Urinary bladder (tissue), 3 donors: ENCODE measurements at regions not wholly inside any gene's neighbourhood (a gene's known extent, or its start where the extent isn't known, plus 50 kb on each side); places are given as distances from the start of the nearest gene placed in this dataset.
A peak's percentile ranks its signal among the peaks of the same experiment; 100 is the strongest.
"Not testable (repeated sequence)": the region's sequence is repeated elsewhere in the genome, so short reads cannot be mapped to it uniquely, and the experiment has no call there.

ENCODE experiments used
- DNase-seq: peaks from one replicate; pipeline ENCODE4 v3.0.0-alpha.2; 2015; ENCODE audit errors: extremely low spot score
- H3K27ac ChIP-seq: one replicate; pipeline ENCODE4 v1.5.1; 2013; ENCODE audit warnings: low read depth, mild to moderate bottlenecking, moderate library complexity
- H3K36me3 ChIP-seq: one replicate; pipeline ENCODE4 v1.6.1; 2013; ENCODE audit warnings: mild to moderate bottlenecking, moderate library complexity; ENCODE audit not compliant: insufficient read depth
- H3K4me1 ChIP-seq: one replicate; pipeline ENCODE4 v1.6.1; 2013; ENCODE audit warnings: mild to moderate bottlenecking, moderate library complexity; ENCODE audit not compliant: insufficient read depth
- H3K4me3 ChIP-seq: one replicate; pipeline ENCODE4 v1.5.1; 2013; ENCODE audit warnings: low read depth, low read length
- WGBS: extraction: QIAGEN DNeasy Blood & Tissue Kit; methylation state at CpG from one replicate; pipeline ENCODE4 v1.1.7; 2013; 5-methylcytosine and 5-hydroxymethylcytosine counted together
- donor health status: healthy with polysubstance abuse.
- donor health status: healthy.

DNA sequence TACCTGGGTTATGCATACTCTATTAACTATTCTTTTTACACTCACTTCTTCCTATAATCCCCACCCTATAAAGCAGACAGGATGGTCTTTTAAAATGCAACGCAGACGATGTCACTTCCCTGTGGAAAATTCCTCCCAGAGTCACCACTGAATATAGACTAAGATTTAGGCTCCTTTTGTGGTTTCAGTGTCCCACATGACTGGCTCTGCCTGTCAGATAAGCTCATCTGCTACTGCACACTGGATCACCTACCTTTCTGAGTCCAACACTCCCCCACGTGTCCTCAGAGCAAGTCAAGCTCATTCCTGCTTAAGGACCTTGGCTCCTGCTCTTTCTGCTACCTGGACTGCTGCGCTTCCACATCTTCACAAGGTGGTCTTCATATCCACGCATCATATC lies 73.0 kb upstream of the SIPA1L2 start:
- peaks cover 1% of the 10 kb centered on the region for H3K4me1 ChIP-seq

DNA sequence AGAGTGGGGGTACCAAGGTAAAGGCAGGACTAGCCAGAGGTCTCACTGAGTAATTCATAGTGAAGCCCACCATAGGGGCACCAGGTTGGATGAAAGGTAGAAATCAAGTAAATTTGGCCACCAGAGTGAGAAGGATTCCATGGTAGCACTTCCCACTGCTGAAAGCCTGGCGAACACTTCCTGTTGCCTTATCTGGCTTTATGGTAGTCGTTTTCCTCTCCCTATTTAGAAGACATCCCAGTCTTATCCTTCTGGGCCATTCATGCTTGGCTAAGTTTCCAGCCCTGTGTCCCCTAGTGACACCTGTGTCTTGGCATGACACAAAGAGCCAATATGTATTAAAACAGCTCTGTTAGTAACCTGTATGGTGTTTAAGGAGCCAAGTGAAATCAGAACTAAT lies 74.3 kb upstream of the SIPA1L2 start:
- peak overlapping the region; percentile 40 for H3K27ac ChIP-seq
- H3K4me3 ChIP-seq = no peak overlapping the region
- no peak for DNase-seq
- H3K36me3 ChIP-seq = no peaks in the 10 kb centered on the region
- H3K4me1 ChIP-seq = peaks cover 1% of the 10 kb centered on the region
- 63% methylated on average over 2 of the region's 2 CpGs for WGBS

More for the DNA sequence above, 73.0 kb upstream of the SIPA1L2 start:
- no peak overlapping the region for H3K4me3 ChIP-seq
- no peak for DNase-seq
- H3K27ac ChIP-seq = no peak overlapping the region
- WGBS = 87% methylated on average over 5 of the region's 5 CpGs
- no peaks in the 10 kb centered on the region for H3K36me3 ChIP-seq

DNA sequence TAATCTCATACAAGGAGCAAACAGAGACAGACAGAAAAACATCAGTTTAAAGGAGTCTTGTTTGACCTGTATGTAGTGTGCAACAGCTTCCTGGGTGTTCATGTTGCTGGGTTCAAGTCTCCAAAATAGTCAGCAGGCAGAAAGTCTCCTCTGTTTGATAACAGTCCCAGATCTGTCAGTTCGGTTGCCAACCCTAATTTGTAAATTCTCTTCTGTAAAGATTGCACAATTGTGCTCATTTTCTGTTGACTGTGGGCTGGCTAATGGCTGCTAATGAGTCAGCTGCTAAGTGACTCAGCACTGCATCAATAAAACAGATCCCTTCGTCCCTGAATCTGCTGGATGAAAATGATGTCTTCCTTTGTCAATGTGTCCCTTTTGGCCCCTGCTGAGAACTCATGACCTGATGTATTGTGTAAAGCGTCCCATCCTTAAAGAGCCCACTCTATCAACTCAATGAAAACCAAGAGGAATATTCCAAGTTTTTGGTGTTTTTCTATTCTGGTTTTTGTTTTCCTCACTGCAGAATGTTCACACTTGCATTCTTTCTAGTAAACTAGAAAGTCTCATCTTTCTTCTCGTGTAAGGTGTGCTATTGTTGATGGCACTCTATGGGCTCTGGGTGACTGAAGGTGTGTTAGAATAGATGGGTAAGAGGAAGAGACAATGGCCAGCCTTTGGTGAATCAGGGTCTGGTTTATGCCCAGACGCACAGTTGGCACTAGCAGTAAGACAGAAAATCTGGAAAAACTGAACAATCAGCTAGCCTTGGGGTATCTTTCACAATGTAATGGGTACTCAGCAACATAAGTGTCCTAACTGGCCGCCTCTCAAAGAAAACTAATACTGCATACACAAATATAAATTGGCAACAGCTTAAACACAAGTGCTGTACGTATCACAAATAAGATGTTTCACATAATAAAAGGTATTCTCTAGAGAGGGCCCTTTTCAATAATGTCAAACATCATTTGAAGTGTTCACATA lies 75.1 kb upstream of the SIPA1L2 start:
- H3K4me3 ChIP-seq = no peak overlapping the region
- no peak for DNase-seq
- H3K36me3 ChIP-seq = no peaks in the 10 kb centered on the region
- H3K27ac ChIP-seq = peak overlapping the region; percentile 40
- peaks cover 1% of the 10 kb centered on the region for H3K4me1 ChIP-seq
- WGBS = 57% methylated on average over 7 of the region's 7 CpGs

DNA sequence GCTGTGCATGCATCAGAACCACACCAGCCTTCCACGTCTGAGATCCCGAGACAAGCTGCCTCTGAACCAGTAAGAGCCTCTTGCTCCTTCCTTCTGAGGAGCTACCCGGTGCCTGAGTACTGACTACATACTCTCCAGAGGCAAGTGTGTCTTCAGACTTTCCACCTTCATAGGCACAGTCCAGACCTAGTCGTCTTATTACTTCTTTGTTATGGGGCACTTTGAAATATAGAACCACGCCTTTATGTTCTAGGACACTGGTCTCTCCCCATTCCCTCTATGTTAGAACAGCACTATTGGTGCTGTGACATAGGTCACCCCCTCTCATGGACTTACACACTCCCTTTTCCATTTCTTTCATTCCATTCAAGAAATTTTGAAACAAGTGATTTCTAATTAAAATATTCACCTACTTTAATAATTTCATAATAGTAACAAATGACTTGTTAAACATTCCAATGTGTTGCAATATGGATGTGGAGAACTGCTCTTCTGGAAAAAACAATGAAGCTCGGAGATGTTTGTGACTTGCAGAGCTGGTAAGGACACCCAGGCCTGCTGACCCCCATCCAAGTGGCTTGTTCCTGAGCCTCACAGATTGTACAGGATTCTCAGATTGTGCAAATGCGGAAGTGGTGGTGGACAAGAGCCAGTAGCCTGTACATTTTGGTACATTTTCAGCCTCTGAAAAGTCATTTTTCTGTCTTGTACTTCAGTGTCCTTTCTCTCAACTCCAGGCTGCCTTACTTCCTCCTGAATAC lies 76.1 kb upstream of the SIPA1L2 start:
- Histone ChIP-seq H3K36me3 (no peaks in the 10 kb centered on the region), H3K27ac (no peak overlapping the region), H3K4me1 (peaks cover 1% of the 10 kb centered on the region), H3K4me3 (no peak overlapping the region)
- 85% methylated on average over 7 of the region's 7 CpGs for WGBS
- no peak for DNase-seq

DNA sequence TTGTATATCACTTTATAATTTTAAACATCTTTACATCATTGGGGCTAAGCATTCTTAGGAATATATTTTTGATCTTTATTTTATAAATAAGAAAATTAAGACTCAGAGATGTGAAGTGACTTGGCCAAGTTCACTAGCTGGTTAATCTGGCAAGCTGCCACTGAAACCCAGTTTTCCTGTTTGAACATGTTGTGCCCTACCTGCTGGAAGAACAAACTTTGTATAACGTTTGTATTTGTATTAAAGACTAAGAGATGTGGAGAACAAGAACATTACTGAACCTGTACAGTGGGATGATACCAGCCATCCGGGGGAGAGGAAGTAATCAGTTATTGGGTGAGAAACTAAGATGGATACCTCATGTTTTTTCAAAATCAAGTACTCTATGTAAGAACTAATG lies 77.2 kb upstream of the SIPA1L2 start:
- peaks cover 1% of the 10 kb centered on the region for H3K4me1 ChIP-seq
- no peak overlapping the region for H3K27ac ChIP-seq
- H3K4me3 ChIP-seq = no peak overlapping the region
- 72% methylated on average over 2 of the region's 2 CpGs for WGBS
- DNase-seq = no peak
- no peaks in the 10 kb centered on the region for H3K36me3 ChIP-seq

DNA sequence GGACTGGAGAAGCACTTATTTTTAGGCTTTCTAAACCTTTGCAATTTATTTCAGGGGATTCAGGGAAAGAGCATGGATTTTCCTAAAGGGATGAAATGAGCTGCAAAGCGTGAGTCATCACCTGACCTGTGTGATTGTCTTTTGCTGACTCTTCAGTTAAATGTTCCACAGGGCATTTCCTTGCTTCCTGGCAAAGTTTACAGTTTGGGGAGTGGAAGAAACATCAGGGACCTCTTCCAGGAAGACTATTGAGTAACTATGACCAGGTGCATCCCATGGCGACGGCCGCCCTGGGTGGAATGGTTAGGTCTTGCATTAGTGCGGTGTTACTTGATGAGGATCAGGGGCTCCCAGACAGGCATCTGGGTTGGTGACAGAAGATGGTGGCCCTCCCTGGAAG lies 79.5 kb upstream of the SIPA1L2 start:
- Histone ChIP-seq H3K36me3 (no peaks in the 10 kb centered on the region), H3K4me3 (no peak overlapping the region), H3K27ac (no peak overlapping the region), H3K4me1 (peaks cover 1% of the 10 kb centered on the region)
- DNase-seq = no peak
- WGBS = 90% methylated on average over 5 of the region's 5 CpGs

DNA sequence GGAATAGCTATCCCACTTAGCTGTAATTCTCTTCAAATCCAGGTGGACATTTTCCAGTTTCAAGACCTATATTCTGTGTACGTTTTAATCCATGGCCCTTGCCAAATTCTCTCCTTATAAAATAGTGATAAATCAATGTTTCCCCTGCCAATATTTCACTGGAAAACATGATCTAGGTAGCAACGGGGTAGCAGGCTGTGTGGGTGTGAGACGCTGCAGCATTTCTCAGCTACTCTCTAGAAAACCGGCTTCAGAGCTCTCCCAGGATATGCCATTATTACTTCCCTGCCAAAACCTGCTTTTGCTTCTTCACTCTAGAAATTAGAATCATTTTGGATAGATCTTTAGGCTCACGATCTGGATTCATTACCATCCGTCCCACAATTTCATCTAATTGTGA lies 82.1 kb upstream of the SIPA1L2 start:
- H3K4me3 ChIP-seq = no peak overlapping the region
- no peaks in the 10 kb centered on the region for H3K36me3 ChIP-seq
- 72% methylated on average over 6 of the region's 6 CpGs for WGBS
- H3K27ac ChIP-seq = no peak overlapping the region
- H3K4me1 ChIP-seq = no peaks in the 10 kb centered on the region
- no peak for DNase-seq

DNA sequence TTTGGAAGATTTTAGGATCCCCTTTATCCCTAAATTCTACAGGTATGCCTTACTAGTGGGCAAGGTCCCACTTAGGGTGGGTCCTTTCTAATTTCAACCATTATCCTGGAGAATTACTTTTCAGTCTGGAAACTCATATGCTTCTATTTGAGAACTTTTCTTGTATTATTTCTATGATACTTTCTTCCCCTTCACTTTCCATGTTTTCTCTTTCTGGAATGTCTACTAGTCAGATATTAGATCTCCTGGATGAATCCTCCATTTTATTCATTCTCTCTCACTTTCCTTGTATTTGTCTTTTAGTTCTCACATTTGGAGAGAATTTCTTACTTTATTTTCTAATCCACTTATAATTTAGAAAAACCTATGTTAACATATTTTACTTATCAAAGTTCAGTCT lies 83.9 kb upstream of the SIPA1L2 start:
- H3K36me3 ChIP-seq = no peaks in the 10 kb centered on the region
- no peak for DNase-seq
- no peak overlapping the region for H3K4me3 ChIP-seq
- H3K4me1 ChIP-seq = no peaks in the 10 kb centered on the region
- no peak overlapping the region for H3K27ac ChIP-seq

DNA sequence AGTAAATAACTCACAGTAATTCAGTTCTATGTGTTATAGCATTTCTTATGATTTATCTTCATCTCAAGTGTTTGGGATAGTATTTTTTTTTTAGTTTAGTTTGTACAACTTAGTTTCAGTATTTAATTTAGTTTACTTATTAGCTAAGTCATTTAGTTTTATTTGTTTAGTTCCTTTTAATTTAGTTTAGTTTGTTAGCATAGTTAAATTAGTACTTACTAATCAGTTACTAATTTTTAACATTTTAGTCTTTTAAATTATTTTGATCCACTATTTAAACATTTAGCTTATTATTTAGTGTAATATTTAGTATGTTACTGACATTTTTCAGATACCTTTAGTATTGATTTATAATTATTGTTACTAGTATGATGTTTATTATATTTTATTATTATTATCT lies 85.2 kb upstream of the SIPA1L2 start:
- H3K4me3 ChIP-seq = no peak overlapping the region
- H3K27ac ChIP-seq = no peak overlapping the region
- no peaks in the 10 kb centered on the region for H3K4me1 ChIP-seq
- DNase-seq = no peak
- H3K36me3 ChIP-seq = no peaks in the 10 kb centered on the region

DNA sequence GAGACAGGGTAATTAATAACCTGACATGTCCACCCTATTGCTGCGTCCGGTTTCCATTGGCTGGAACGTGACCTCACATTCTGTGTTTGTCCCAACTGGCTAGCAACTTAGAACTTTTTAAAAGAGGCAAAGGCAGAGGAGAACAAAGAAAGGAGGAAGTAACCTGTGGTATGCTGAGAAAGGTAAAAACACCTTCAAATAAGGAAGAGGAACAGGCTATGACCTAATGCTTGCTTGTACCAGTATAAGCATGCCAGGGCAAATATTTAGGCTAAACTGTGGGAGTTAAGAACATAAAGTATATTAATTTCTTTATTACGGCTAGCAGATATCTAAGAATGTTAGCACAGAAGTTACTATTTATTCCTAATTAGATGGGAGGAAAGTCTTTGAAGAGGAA lies 87.3 kb upstream of the MAP10 start:
- not testable (repeated sequence) for DNase-seq, H3K4me3 ChIP-seq, H3K36me3 ChIP-seq, H3K4me1 ChIP-seq, H3K27ac ChIP-seq
- WGBS = 94% methylated on average over 4 of the region's 4 CpGs

DNA sequence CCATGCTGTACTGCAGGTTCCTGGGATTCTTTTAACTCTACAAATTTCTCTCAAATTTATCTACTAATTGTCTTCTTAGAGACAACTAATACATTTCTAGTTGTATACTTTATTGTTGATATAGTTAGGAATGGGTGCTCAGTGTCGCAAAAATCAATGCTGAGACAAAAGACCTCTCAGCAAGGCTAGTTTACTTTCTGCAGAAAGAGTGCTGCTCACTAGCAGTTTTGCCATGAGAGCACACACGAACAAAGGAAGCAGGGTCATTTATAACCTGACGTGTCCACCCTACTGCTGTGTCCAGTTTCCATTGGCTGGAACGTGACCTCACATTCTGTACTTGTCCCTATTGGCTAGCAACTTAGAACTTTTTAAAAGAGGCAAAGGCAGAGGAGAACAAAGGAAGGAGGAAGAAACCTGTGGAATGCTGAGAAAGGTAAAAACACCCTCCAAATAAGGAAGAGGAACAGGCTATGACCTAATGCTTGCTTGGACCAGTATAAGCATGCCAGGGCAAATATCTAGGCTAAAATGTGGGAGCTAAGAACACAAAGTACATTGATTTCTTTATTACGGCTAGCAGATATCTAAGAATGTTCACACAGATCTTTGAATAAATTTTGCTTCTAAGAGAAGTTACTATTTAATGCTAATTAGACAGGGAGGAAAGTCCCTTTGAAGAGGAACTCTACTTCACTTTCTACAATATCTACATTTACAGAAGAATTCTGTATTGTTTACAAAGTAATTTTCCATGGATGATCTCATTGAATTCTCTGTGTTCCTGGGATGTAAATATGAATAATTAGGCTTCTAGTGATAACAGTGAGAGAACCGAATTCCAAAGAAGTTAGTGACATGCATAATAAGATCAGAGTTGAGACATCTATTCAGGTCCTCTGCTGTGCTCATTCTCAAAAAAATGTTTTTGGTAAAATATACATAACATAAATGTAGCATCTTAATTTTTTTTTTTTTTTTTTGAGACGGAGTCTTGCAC lies 86.0 kb upstream of the MAP10 start:
- Histone ChIP-seq H3K36me3 (no peaks in the 10 kb centered on the region), H3K4me1 (no peaks in the 10 kb centered on the region), H3K4me3 (no peak overlapping the region), H3K27ac (no peak overlapping the region)
- no peak for DNase-seq
- 88% methylated on average over 7 of the region's 7 CpGs for WGBS

DNA sequence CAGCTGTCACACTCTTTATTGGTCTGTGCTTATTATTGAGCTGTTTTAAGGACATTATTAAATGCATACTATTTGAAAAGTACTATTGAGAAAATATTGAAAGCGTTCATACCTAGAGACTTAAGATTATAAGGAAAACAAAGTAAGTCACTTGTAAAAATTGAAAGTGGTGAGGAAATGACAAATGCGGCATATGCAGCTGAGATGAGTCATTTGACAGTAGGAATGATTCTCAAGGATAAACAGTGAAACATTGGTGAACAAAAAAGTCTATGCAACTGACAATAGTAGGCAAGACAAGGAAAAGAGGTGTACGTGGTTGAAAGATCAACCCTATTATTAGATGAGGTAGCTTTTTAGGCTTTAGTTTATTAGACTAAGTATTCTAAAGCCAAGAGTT lies 82.6 kb upstream of the MAP10 start:
- no peak overlapping the region for H3K27ac ChIP-seq
- no peak for DNase-seq
- H3K4me1 ChIP-seq = no peaks in the 10 kb centered on the region
- no peak overlapping the region for H3K4me3 ChIP-seq
- no peaks in the 10 kb centered on the region for H3K36me3 ChIP-seq
- WGBS = 95% methylated on average over 3 of the region's 3 CpGs

DNA sequence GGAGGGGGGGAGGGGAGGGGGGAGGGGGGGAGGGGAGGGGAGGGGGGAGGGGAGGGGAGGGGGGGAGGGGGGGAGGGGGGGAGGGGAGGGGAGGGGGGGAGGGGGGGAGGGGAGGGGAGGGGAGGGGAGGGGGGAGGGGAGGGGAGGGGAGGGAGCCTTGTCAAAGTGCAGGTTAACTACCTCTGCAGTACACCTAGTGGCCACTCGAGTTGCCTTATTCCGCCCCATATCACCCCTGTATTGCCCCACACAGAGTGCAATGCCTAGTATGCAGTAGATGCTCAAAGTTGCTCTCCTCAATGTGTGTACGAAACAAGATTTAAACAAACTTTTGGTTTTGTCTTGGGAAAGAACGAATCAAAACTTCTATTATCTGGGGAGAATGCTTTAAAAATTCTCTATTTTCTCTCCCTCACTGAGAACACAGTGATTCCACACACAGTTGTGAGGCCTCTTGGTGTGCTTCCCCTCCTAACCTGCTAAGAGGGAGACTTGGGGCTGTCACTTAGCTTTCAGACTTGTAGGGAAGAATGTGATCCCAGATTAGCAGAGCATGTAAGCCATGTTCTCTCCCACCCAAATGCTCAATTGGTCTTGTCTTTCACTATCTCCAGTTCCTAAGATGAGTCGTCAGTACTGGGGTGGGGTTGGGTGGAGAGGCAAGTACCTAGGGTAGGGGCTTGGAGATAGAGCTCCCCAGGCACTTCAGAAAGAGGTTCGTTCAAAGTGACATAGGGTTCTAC lies 79.7 kb upstream of the MAP10 start:
- no peak overlapping the region for H3K27ac ChIP-seq
- WGBS = 83% methylated on average over 6 of the region's 6 CpGs
- no peak for DNase-seq
- H3K4me1 ChIP-seq = no peaks in the 10 kb centered on the region
- H3K36me3 ChIP-seq = no peaks in the 10 kb centered on the region
- no peak overlapping the region for H3K4me3 ChIP-seq
